SK-N-SH (cell line): ENCODE measurements at regions not wholly inside any gene's neighbourhood (a gene's known extent, or its start where the extent isn't known, plus 50 kb on each side); places are given as distances from the start of the nearest gene placed in this dataset.

Source experiments
- POLR2AphosphoS5 ChIP-seq: IDR thresholded peaks from 2 replicates; pipeline ENCODE4 v1.6.1; 2012; ENCODE audit warnings: low read depth, low read length
- TF ChIP-seq, protein P1 (sequence below): fragments of 200-600 bp; sonication (generic); IDR thresholded peaks from 2 replicates; pipeline ENCODE4 v1.6.1; 2017; ENCODE audit warnings: antibody characterized with exemption, mild to moderate bottlenecking, moderate library complexity

DNA sequence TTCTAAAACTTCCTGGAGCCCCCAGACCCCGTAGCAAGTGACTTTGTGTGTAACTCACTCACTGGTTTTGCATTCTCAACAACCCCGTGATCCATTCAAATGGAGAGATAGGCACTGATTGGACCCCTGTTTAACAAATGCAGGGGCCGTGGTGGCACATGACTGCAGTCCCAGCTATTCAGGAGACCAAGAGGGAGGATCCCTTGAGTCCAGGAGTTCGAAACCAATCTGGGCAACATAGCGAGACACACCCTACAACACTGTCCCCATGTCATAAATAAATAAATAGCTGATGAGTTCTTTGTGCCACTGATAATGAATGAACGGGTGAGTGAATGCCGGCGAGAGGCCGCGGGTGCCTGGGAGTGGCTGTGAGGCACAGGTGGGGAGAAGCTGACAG is 59.4 kb upstream of the PAX7 start:
- TF ChIP-seq POLR2AphosphoS5: no peak
- TF ChIP-seq, protein P1, sequence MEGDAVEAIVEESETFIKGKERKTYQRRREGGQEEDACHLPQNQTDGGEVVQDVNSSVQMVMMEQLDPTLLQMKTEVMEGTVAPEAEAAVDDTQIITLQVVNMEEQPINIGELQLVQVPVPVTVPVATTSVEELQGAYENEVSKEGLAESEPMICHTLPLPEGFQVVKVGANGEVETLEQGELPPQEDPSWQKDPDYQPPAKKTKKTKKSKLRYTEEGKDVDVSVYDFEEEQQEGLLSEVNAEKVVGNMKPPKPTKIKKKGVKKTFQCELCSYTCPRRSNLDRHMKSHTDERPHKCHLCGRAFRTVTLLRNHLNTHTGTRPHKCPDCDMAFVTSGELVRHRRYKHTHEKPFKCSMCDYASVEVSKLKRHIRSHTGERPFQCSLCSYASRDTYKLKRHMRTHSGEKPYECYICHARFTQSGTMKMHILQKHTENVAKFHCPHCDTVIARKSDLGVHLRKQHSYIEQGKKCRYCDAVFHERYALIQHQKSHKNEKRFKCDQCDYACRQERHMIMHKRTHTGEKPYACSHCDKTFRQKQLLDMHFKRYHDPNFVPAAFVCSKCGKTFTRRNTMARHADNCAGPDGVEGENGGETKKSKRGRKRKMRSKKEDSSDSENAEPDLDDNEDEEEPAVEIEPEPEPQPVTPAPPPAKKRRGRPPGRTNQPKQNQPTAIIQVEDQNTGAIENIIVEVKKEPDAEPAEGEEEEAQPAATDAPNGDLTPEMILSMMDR: no peak
